Trophoblast cell (in vitro differentiated cells and primary cell): ENCODE measurements at regions not wholly inside any gene's neighbourhood (a gene's known extent, or its start where the extent isn't known, plus 50 kb on each side); places are given as distances from the start of the nearest gene placed in this dataset.

Experiments
- DNase-seq, 2 donors: peaks; one replicate each; pipeline ENCODE4 v3.0.0-alpha.2; 2016
- H2AFZ ChIP-seq: 2 replicates; pipeline ENCODE4 v1.6.1; 2013; ENCODE audit warnings: low read length, moderate library complexity, mild to moderate bottlenecking; ENCODE audit not compliant: insufficient read depth, poor library complexity
- H2AK5ac ChIP-seq: 2 replicates; pipeline ENCODE4 v1.6.1; 2013; ENCODE audit warnings: mild to moderate bottlenecking, low read length
- H2BK120ac ChIP-seq: 2 replicates; pipeline ENCODE4 v1.6.1; 2013; ENCODE audit warnings: low read length, mild to moderate bottlenecking, moderate library complexity; ENCODE audit not compliant: insufficient read depth, poor library complexity
- H2BK12ac ChIP-seq: 2 replicates; pipeline ENCODE4 v1.6.1; 2013; ENCODE audit warnings: mild to moderate bottlenecking, low read length, moderate library complexity
- H2BK5ac ChIP-seq: 2 replicates; pipeline ENCODE4 v1.6.1; 2013; ENCODE audit warnings: low read length, low read depth, moderate library complexity, mild to moderate bottlenecking; ENCODE audit not compliant: poor library complexity
- H3K14ac ChIP-seq: 2 replicates; pipeline ENCODE4 v1.6.1; 2013; ENCODE audit warnings: mild to moderate bottlenecking, low read length
- H3K18ac ChIP-seq: 2 replicates; pipeline ENCODE4 v1.6.1; 2013; ENCODE audit warnings: mild to moderate bottlenecking, low read length
- H3K23ac ChIP-seq: 2 replicates; pipeline ENCODE4 v1.6.1; 2013; ENCODE audit warnings: low read length
- H3K27ac ChIP-seq: 2 replicates; pipeline ENCODE4 v1.5.1; 2013; ENCODE audit warnings: low read depth, mild to moderate bottlenecking, inconsistent platforms, low read length, moderate library complexity
- H3K27me3 ChIP-seq: 2 replicates; pipeline ENCODE4 v1.6.1; 2013; ENCODE audit warnings: inconsistent platforms, mild to moderate bottlenecking, low read length, moderate library complexity; ENCODE audit not compliant: insufficient read depth
- H3K36me3 ChIP-seq, 2 experiments: 1 replicate in 1 of 2; 2 replicates in 1 of 2; pipeline ENCODE4 v1.6.1; 2013; ENCODE audit warnings: low read length in 2 of 2, mild to moderate bottlenecking in 2 of 2, moderate library complexity in 1 of 2; ENCODE audit not compliant: insufficient read depth in 2 of 2, control insufficient read depth in 1 of 2
- H3K4ac ChIP-seq: 2 replicates; pipeline ENCODE4 v1.6.1; 2013; ENCODE audit warnings: low read depth, mild to moderate bottlenecking, low read length, moderate library complexity
- H3K4me1 ChIP-seq, 2 experiments: 1 replicate in 1 of 2; 2 replicates in 1 of 2; pipeline ENCODE4 v1.6.1; 2013; ENCODE audit warnings: low read length in 2 of 2, mild to moderate bottlenecking in 2 of 2, moderate library complexity in 1 of 2; ENCODE audit not compliant: insufficient read depth in 2 of 2, control insufficient read depth in 1 of 2
- H3K4me2 ChIP-seq: 2 replicates; pipeline ENCODE4 v1.6.1; 2013; ENCODE audit warnings: inconsistent platforms, mild to moderate bottlenecking, low read length, moderate library complexity
- H3K4me3 ChIP-seq: 2 replicates; pipeline ENCODE4 v1.5.1; 2013; ENCODE audit warnings: mild to moderate bottlenecking, low read depth, low read length, inconsistent platforms
- H3K79me1 ChIP-seq: one replicate; pipeline ENCODE4 v1.6.1; 2013; ENCODE audit warnings: low read length
- H3K79me2 ChIP-seq: 2 replicates; pipeline ENCODE4 v1.6.1; 2013; ENCODE audit warnings: low read length, mild to moderate bottlenecking; ENCODE audit not compliant: control insufficient read depth, insufficient read depth, poor library complexity
- H3K9ac ChIP-seq: 2 replicates; pipeline ENCODE4 v1.6.1; 2013; ENCODE audit warnings: mild to moderate bottlenecking, low read length
- H3K9me3 ChIP-seq: 2 replicates; pipeline ENCODE4 v1.6.1; 2013; ENCODE audit warnings: low read depth, mild to moderate bottlenecking, control low read depth, inconsistent platforms, low read length; ENCODE audit not compliant: insufficient read depth
- H4K12ac ChIP-seq: 2 replicates; pipeline ENCODE4 v1.6.1; 2013; ENCODE audit warnings: low read depth, mild to moderate bottlenecking, low read length, moderate library complexity
- H4K8ac ChIP-seq: 2 replicates; pipeline ENCODE4 v1.6.1; 2013; ENCODE audit warnings: low read depth, mild to moderate bottlenecking, low read length, moderate library complexity
- H4K91ac ChIP-seq: one replicate; pipeline ENCODE4 v1.6.1; 2013; ENCODE audit warnings: low read depth, mild to moderate bottlenecking, low read length, moderate library complexity
- WGBS: extraction: QIAGEN DNeasy Blood & Tissue Kit; methylation state at CpG from one replicate; pipeline ENCODE4 v1.1.7; 2013; ENCODE audit warnings: missing lambda C conversion rate; ENCODE audit not compliant: insufficient read length, insufficient coverage; ENCODE audit errors: extremely low coverage; 5-methylcytosine and 5-hydroxymethylcytosine counted together

DNA sequence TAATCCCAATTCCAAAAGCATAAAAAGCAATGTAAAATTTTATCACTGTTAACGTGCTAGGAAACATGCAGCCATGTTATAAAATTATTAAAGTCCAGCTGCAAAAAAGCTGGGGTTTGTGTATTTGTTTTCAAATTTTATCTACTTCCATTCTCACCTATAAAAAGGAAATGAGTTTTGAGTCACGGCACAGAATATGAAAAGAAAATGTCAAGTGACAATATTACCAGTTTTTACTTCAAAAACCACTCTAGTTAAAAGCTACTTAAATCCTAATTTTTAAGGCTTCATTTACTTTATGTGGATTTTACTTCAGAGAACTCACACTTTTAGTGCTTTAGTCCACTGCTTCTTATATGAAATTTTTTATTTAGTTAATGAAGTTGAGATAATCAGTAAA is 72.7 kb upstream of the IFNE start:
- WGBS, result no CpG with 5 or more reads among the region's 2 CpGs
- H2AFZ ChIP-seq, result no peak overlapping the region

DNA sequence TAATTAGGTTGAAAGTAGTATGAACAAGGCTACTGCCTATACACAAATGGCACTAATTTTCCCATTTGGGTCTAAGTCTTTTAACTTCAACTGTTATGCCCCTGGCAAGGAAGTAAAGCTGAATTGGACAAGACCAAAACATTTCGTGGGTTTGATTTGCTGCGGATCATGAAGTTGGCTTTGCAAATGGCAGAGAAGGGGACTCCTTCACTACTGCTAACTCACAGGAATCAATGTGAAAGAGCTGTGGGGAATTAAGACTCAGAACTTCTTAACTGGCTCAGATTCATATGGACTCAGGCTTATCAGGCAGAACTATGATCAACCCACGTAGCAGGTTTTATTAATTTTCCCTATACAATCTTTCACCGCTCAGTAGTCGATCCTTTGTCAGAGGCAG is 73.8 kb upstream of the IFNE start:
- no peak overlapping the region for H2BK5ac ChIP-seq
- H3K27ac ChIP-seq, result no peak overlapping the region
- peaks cover 5% of the 10 kb centered on the region for H3K79me2 ChIP-seq
- no peaks in the 10 kb centered on the region for H3K4me1 ChIP-seq
- no peak overlapping the region for H4K8ac ChIP-seq
- H3K79me1 ChIP-seq, result peaks cover 9% of the 10 kb centered on the region
- H3K14ac ChIP-seq, result no peak overlapping the region
- no peak overlapping the region for H3K4me2 ChIP-seq
- DNase-seq, result no peak
- H3K18ac ChIP-seq, result no peak overlapping the region
- WGBS, result no CpG with 5 or more reads among the region's 5 CpGs
- H3K9me3 ChIP-seq, result no peaks in the 10 kb centered on the region
- no peaks in the 10 kb centered on the region for H3K27me3 ChIP-seq
- H2BK12ac ChIP-seq, result no peak overlapping the region
- no peak overlapping the region for H3K4me3 ChIP-seq
- H3K9ac ChIP-seq, result no peak overlapping the region
- no peak overlapping the region for H3K4ac ChIP-seq
- H4K12ac ChIP-seq, result no peak overlapping the region
- H2BK120ac ChIP-seq, result no peak overlapping the region
- no peak overlapping the region for H3K23ac ChIP-seq
- no peak overlapping the region for H4K91ac ChIP-seq
- H3K36me3 ChIP-seq, result no peaks in the 10 kb centered on the region
- no peak overlapping the region for H2AK5ac ChIP-seq
- H2AFZ ChIP-seq, result no peak overlapping the region

More for the DNA sequence above, 72.7 kb upstream of the IFNE start:
- Histone ChIP-seq H3K18ac (no peak overlapping the region), H3K9me3 (no peaks in the 10 kb centered on the region), H3K27me3 (no peaks in the 10 kb centered on the region), H3K36me3 (no peaks in the 10 kb centered on the region), H3K79me2 (peaks cover 5% of the 10 kb centered on the region), H3K4ac (no peak overlapping the region), H2BK120ac (no peak overlapping the region), H3K79me1 (peaks cover 8% of the 10 kb centered on the region), H3K14ac (no peak overlapping the region), H3K27ac (no peak overlapping the region), H3K23ac (no peak overlapping the region), H3K4me1 (no peaks in the 10 kb centered on the region), H2BK5ac (no peak overlapping the region), H2AK5ac (no peak overlapping the region), H4K8ac (no peak overlapping the region), H3K4me3 (no peak overlapping the region), H4K91ac (no peak overlapping the region), H2BK12ac (no peak overlapping the region), H3K4me2 (no peak overlapping the region), H3K9ac (no peak overlapping the region), H4K12ac (no peak overlapping the region)
- DNase-seq, result no peak

DNA sequence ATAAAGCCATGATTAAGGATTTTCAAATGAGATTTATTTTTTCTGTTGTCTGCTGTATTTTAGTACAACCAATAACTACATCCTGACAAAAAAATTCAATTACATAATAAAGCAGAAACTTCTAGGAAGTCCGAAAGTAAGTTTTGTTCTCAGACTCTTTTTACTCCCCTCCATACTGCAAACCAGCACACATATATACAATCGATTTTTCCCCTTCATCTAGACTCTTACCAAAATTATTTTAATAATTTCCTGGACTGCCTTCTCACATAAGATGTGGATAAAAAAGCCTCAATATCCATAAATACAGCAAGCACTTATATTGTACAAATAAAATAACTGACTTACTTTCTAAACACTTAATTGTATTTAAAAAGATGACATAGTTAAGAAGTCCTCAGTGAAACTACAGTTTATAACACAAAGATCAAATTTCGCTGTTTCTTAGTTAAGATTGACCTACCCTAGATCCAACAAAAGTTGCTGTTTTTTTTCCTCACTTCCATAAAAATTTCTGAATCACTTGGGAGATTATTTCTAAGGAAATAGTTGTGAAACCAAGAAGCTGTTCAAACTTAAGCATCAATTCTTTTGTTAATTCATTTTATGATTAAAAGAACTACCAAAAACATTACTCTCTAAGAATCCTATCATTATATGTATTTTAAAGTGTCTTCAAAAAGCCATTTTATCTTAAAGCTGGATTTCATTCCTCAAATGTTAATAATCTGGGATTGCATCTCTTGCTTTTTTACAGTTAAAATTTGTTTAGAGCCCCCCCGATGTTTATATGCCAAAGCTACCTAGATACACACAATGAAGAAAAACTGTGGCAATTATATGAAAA is 74.7 kb upstream of the IFNE start:
- H2AK5ac ChIP-seq, result no peak overlapping the region
- H3K79me1 ChIP-seq, result peaks cover 9% of the 10 kb centered on the region
- H2BK120ac ChIP-seq, result no peak overlapping the region
- no peak overlapping the region for H4K8ac ChIP-seq
- no peak overlapping the region for H4K12ac ChIP-seq
- no peak for DNase-seq
- no peak overlapping the region for H3K27ac ChIP-seq
- H2AFZ ChIP-seq, result no peak overlapping the region
- no peak overlapping the region for H3K9ac ChIP-seq
- H3K4me2 ChIP-seq, result no peak overlapping the region
- no peaks in the 10 kb centered on the region for H3K9me3 ChIP-seq
- no peak overlapping the region for H3K4me3 ChIP-seq
- H3K23ac ChIP-seq, result no peak overlapping the region
- no peak overlapping the region for H2BK5ac ChIP-seq
- H3K14ac ChIP-seq, result no peak overlapping the region
- no peak overlapping the region for H3K18ac ChIP-seq
- no peaks in the 10 kb centered on the region for H3K36me3 ChIP-seq
- H4K91ac ChIP-seq, result no peak overlapping the region
- H3K4ac ChIP-seq, result no peak overlapping the region
- 100% methylated on average over 1 of the region's 4 CpGs for WGBS
- no peaks in the 10 kb centered on the region for H3K27me3 ChIP-seq
- H3K79me2 ChIP-seq, result peaks cover 5% of the 10 kb centered on the region
- H2BK12ac ChIP-seq, result no peak overlapping the region
- no peaks in the 10 kb centered on the region for H3K4me1 ChIP-seq

DNA sequence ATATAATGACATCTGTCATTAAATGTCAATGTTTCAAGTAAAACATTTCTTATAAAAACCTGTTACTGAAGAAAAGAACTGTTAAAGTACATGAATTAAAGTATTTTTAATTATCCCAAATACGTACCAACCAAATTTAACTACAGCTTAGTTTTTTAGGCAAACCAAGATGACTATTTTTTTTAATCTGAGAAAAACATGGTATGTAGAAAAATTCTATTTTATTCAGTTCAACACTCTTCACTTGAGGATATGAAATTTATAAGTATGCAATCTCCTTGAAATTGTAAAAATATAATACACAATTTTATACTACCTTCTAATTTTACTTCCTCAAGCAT is 75.3 kb upstream of the IFNE start:
- Histone ChIP-seq H3K4me1 (no peaks in the 10 kb centered on the region), H3K4ac (no peak overlapping the region), H4K12ac (no peak overlapping the region), H3K9ac (no peak overlapping the region), H3K4me2 (no peak overlapping the region), H2BK5ac (no peak overlapping the region), H2BK120ac (no peak overlapping the region), H2AFZ (no peak overlapping the region), H3K79me1 (peaks cover 9% of the 10 kb centered on the region), H2AK5ac (no peak overlapping the region), H3K36me3 (no peaks in the 10 kb centered on the region), H3K4me3 (no peak overlapping the region), H3K27me3 (no peaks in the 10 kb centered on the region), H2BK12ac (no peak overlapping the region), H3K18ac (no peak overlapping the region), H3K9me3 (no peaks in the 10 kb centered on the region), H4K8ac (no peak overlapping the region), H3K79me2 (peaks cover 5% of the 10 kb centered on the region), H4K91ac (no peak overlapping the region), H3K27ac (no peak overlapping the region), H3K23ac (no peak overlapping the region), H3K14ac (no peak overlapping the region)
- DNase-seq, result no peak
- WGBS, result no CpG with 5 or more reads among the region's 1 CpG
